ENCODE measurements at regions not wholly inside any gene's neighbourhood (a gene's known extent, or its start where the extent isn't known, plus 50 kb on each side); places are given as distances from the start of the nearest gene placed in this dataset.

DNA sequence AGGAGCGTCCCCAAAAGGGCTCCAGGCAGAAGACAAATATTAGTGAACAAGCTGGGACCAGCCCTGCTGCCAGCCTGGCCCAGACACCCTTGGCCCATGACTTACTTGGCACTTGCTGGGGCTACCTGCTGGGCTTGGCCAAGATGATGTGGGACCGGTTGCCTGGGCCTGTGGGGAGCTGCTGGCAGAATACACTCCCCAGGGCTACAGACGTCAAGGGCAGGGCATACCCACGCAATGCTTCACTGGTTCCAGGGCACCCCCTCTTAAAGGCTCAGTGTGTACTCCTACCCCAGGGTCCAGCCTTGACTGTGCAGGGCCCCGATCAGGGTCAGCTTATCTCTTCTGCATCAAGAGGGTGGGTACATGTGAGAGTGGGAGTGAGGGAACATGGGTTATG, 106.5 kb upstream of the SLC2A1 start:
- ATAC-seq = no peak

DNA sequence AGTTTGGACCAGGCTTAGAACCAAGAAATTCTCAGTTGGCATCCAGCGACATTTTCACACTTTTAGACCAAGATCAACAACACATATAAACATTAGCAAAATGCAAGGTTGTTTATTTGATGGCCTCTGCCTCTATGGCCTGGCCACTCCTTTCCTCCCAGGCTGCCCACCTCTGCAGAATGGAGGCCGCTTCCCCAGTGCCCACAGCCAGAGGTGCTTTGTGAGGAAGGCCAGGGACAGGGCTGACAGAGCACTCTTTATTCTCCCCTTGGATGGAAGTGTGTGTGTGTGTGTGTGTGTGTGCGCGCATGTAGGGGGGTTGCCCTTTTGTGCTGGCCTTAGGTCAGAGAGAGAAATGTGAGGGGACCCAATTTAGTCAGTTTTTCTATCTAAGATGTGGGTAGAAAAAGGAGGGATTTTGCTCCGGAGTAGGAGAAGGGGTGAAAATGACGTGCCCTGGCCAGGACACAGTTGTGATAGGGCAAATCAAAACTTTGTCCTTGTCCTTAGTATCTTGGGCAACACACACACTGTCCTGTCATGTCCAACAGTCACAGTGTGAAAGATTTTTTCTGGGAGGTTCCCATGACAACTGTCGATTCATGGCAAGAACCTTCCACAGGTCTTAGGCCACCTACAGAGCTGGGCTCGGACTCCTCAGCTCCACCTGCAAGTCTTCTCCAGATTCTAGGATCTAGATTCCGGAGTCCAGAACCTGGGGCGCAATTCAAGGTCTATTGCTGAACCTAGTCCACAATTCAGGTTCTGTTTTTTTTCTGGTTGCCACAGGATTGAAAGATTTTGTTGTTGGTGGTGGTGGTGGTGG, 104.9 kb upstream of the SLC2A1 start:
- no peak for ATAC-seq

DNA sequence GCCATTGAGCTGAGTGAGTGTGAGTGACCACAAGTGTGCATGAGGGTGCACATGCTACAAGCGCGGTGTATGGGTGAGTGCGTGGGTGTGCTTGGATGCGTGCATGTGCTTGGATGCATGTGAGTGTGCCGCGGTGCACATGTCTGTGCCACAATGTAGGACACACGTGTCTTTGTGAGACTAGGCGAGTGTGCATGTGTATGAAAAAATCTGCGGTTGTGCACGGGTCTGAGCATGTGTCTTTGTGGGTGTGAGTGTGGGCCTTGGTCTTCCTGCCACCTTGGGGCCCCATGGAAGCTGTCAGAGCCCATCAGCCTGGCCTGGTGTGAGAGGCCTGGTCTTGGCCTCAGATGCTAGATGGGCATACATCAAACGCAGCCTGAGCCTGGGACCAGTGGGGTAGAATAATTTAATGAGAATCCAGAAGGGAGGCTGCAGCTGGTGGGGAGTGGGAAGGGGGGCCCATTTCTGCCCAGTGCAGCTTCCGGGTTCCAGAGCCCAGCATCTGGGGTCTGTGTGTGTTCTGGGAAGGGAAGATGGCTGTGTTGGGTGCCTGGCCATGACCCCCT, 103.9 kb upstream of the SLC2A1 start:
- ATAC-seq = no peak

DNA sequence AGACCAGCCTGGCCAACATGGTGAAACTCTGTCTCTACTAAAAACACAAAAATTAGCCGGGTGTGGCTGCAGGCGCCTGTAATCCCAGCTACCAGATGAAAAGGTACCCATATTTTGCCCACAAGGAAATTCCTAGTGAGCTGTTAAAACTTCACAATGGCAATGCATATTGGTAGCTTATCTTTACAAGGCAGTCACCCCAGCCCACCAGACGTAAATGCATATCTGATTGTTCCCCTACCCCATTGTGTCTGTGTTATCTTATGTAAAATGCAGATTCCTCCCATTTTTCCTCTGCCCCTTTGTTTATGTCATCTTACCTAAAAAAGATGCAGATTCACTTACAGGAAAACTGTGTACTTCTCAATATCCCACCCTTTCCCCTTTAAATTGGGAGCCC, 103.1 kb upstream of the SLC2A1 start:
- ATAC-seq = no peak

DNA sequence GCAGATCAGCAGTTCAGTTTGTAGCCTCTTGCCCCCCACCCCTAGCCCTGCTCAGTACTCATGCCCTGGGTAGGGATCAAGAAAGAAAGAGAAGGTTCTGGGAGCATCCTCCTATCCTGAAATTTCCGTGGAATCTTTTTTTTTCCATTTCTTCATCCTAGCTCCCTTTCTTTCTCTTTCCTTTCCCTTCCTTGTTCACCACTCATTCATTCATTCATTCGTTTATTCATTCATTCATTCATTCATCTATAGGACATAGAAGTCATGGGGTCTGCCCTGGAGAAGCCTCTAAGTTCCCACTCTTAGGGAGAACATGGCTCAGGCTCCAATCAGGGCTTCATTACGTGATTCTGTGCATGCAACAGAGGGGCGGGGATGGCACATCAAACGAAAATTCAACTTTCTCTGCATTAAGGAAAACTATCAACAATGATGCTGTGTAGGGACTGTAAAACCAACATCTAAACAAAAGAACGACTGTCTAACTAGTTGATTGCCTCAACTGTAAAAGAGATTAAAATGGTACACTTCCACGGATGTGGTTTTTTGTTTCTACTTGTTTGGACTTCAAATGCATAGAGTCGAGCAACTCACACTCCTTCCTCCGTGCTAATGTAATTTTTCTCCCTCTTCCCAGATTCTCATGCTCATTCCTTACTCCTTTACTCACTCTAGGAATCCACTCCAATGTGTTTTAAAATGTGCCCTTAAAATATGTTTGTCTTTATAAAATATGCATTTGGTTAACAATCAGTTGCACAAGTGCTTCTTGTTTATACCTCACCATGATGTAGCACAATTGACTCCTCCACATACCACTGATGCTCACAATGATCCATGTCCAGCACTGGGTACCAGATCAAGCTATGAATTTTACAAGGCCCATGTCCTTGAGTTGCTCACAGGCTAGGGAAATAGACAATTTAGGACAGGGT, 101.2 kb upstream of the SLC2A1 start:
- no peak for ATAC-seq

DNA sequence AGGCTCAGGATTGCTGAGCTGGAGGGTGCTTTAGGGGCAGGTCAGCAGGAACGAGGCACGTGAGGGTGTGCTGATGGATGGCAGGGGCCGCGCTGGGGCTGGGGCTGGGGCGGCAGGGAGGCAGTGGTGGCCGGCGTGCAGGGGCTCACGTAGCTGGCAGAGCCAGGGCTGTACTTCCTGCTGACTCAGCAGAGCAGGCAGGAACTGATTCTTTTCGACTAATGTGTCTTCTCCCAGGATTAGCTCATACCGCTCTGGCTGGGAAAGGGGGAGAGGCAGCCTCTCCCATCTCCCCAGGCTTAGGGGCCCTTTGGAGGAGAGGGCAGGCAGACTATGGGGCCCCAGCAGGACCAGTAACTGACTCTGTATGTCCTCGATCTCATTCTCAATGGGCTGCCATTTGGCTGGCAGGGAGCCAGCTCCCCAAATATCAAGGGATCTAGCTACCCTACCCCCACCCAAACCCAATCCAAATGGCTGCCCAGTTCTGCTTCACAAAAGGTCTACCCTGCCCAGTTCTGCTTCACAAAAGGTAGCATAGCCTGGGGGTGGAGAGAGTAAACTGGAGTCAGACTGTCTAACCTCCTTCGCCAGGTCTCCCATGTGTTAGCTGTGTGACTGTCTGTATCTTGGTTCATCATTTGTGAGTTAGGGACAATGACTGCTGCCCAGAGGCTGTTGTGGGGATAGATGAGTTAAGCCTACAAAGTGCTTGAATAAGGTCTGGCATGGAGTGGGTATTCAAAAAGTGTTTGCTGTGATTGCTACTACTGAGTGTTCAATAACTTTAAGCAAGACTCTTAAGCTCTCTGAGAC, 100.1 kb upstream of the SLC2A1 start:
- ATAC-seq = no peak

DNA sequence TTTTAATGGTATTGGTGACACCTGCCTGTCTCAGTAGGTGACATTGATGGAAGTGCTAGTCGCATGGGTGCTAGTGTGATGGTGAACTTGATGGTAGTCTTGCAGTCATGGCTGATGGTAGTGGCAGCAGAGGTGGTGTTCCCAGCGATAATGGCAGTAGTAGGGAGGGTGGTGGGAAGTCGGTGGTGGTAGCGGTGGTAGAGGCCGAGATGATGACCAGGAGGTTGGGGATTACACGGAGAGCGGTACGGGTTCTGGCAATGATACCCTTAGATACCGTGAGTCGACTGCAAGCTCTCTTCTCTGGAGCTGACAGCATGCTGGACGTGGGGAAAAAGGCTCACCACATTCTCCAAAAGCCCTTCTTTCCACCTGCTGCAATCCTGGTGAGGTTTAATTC, 99.4 kb upstream of the SLC2A1 start:
- ATAC-seq = no peak

DNA sequence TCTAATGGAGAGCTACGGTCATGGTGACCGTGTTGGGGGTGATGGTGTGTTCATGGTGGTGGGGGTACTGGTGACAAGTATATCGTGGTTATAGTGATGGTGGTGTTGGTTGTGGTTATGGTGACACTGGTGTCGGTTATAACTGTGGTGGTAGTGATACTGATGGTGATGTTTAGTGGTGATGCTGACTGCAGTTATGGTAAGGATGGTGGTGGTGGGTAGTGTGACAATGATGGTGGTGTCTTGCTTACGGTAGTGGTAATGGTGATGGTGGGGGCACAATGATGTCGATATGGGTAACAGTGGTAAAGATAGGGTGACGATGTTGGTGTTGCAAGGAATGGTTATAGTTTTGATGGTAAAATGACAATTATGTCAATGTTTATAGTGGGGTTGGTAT, 98.9 kb upstream of the SLC2A1 start:
- ATAC-seq = no peak

DNA sequence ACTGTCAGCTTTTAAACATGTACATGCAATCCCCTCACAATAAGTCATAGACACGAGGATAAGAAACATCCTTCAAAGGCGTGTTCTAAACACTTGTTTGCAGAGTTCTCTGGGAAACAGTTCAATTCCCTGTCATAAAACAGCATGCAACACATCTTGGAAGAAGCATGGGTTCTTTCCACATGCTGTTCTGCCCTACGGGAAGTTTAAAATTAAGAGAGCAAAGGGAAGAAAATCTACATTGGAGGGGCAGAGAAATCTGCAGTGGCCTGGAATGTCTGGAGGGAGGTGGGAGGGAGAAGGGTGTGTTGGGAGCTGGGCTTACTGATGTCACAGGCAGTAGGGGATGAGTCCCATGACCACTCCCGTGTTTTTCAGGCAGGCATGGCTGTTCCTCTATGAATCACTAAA, 98.3 kb upstream of the SLC2A1 start:
- ATAC-seq = no peak

DNA sequence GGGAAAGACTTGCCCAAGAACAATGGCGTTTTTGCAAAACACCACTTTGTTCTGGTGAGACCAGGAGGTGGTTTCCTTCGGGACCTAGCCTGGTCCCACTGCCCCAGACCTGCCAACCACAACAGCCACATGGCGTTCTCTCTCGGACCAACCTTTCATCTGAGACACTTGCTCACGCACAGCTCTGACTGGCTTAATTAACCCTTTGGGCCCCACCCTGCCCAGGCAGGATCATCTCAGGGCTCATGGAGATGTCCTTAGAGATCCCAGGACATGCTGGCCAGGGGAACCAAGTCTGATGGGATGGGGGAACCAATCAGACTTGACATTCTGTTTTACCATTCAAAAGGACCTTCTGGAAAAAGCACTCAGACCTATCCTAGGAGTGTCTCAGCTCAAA, 97.8 kb upstream of the SLC2A1 start:
- ATAC-seq = no peak

DNA sequence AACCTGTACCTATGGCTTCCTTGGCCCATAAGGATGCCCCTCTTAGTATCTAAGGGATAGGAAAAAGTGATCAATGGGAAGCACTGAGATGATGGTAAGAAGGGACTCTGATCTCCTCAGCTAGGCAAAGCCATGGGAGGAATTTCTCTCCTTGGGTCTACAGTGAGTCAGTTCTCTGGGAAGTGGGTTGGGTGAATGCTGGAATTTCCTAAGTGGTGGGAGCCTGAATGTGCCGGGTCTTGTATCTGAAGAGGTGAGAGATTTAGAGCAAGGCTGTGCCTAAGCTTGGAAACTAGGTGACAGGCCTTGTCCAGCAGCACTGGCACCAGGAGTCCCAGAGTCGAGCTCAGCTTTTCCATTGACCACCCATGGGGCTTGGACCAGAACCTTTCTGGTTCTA, 96.3 kb upstream of the SLC2A1 start:
- no peak for ATAC-seq

DNA sequence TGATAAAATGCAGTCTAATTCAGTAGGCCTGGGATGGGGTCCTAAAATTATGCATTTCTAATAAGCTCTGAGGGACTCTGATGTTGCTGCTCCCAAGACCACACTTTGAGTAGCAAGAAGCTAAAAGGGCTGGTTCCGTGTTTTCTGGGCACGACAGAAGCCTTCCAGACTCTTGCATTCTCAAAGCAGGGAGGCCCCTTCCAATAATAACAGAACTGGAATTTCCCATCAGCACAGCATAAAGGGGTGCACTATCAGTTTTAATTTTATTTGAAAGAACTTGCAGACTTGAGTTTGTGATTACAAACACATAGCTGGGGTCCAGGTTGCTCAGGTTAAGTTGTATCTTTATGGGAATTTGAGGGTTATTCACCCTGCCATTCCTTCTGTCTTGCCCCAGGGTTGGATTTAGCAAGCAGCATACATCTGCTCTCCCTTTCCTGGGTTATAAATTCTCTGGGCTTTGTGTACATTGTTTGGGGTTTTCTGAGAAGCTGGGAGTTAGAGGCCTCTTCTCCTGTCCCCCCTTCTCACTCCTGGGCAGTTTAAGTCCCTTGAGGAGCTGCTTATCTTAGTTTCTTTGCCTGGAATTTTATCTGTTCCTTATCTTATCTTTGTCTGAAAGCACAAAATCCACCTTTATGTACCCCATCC, 94.2 kb upstream of the SLC2A1 start:
- ATAC-seq = no peak

DNA sequence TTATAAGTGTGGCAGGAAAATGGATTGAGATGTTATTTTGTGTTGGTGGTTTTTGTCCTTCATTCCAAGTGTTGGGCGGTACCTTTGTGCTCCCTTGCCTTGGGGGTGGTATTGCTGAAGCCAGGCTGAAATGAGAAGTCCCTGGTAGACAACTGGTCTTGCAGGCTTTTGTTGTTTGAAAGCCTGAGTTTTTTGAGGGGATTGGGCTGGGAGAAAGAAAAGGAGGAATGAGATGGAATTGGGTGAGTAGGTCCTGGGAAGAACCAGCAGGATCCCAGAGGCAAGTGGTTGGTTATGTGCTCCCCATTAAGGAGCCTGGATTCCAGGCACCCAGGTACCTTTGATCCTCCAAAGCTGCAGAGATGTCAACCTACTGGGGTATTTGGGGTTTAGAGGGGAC, 93.7 kb upstream of the SLC2A1 start:
- ATAC-seq = no peak

DNA sequence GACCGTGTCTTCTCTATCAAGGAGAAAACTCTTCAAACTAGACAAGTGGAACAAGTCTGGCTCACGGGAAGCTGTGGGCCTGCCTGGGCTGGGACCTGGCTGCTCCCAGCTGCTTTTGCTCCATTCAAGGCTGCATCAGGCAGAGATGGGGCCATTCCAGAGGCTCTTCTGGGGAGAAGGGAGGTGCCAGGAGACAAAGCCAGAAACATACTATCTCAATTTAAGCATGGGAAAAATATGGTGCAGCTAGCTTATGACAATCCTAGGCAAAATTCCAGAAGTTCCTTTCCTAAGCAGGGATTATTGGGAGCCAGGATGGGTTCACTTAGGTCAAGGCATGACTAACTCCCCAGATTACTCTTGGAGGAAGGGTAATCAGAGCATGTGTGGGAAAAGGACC, 90.8 kb upstream of the SLC2A1 start:
- ATAC-seq = no peak

DNA sequence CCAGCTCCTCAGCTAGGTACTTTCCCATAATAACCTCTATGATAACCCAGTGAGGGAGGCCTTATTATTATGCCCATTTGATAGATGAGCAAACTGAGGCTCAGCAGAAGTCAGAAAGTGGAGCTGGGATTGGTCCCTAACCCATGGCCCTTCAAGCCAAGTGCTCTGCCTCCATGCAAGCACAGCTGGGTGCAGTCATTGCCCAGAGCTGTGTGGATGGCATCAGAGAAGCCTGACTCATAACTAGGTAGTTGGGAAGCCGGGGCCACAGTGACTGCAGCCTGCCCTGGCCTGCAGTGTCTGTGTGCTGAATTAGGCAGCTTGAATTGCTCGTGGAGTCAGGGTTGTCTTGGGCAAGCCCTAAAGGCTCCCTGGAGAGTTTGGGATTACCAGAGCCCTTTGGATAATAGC, 89.9 kb upstream of the SLC2A1 start:
- no peak for ATAC-seq

DNA sequence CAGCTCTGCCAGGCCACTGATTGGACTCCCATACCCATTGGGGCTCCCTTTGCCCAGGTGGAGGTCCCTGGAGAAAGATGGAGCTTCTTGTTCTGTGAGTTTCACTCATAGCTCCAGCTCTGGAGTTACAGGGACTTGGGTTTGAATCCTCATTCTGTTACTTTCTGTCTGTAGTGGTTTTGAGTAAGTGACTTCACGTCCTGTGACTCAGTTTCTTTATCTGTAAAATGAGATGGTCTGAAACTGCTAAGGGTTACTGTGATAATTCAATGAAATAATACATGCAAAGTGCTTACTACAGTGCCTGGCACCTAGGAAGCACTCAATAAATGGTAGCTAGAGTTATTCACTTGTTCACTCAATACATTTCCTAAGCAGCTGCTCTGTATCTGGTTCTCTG, 88.5 kb upstream of the SLC2A1 start:
- no peak for ATAC-seq

DNA sequence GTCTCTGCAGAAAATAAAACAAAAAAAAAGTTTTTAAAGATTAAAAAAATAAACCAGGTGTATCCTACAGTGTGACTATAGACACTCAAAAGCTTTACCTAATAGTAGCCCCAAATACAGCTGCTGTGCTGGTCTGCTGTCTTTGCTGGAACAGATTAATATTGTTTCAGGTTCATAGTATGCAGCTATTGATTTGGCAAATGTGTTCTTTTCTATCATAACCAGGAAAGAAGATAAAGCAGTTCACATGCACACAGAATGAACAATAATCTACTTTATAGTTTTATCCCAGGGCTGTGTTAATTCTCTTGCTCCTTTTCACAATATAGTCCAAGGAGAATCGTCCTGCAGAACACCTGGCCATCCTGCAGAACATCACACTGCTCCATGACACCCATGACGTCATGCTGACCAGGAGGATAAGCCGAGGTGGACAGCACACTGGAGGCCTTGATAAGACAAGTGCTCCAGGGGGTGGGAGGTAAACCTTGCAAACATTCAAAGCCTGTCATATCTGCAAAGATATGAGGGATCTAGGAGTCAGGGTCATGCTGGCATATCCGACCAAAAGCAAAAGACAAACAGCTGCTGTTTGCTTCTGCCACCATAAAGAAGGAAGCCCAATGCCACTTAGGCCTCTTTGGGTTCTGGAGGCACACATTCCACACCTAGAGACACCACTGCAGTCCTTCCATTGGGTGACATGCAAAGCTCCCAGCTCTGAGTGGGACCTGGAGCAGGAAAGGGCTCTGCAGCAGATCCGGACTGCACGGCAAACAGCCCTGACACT, 86.1 kb upstream of the SLC2A1 start:
- no peak for ATAC-seq

DNA sequence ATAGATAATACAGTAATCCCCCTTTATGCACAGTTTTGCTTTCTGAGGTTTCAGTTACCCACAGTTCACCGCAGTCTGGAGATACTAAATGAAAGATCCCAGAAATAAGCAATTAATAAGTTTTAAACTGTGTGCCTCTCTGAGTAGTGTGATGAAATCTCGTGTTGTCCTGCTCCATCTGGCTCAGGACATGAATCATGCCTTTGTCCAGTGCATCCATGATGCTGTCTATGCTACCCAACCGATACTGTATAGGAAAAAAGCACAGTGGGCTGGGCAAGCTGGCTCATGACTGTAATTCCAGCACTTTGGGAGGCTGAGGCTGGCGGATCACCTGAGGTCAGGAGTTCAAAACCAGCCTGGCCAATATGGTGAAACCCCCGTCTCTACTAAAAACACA, 85.0 kb upstream of the SLC2A1 start:
- ATAC-seq = no peak

DNA sequence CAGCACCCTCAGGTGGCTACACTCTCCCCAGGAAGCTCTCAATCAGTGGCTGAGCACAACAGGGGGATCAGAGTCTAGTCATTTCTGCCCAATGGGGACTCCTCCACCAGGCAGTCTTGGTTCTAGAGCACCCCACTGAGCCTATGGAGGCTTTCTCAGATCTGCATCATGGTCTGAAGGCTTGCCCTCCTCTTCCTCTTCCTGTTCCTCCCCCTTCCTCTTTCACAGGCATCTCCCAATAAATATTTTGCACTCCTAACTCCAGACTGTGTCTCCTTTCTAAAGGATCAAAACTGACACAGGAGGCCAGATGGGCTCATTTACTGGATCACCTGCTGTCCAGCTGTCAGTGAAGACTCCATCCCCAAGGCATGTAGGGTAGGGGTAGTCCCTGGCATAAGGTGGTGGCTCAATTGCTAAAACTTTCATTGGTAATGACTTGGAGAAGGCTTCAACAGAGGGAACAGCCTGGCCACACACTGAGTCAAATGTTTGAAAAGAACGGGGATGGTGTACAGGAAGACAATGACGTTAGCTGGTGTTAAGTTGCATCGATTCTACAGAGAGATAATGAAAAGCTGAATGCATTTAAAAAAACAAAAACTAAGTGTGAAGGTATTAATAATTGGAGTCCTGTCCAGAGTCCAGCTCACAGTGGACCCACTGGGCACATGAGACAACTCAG, 84.2 kb upstream of the SLC2A1 start:
- no peak for ATAC-seq

DNA sequence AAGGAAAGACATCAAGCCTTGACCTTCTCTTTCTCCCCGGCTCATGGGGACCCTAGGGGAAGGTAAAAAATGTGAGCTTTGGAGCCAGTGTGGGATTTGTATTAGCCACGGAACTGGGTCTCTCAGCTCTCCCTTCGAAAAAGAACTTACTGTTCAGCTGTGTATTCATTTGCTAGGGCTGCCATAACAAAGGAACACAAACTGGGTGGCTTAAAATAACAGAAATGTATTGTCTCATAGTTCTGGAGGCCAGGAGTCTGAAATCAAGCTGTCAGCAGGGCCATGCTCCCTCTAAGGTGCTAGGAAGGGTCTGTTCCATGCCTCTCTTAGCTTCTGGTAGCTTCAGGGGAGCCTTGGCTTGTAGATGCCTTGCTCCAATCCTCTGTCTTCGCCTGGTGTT, 83.5 kb upstream of the SLC2A1 start:
- ATAC-seq = no peak

DNA sequence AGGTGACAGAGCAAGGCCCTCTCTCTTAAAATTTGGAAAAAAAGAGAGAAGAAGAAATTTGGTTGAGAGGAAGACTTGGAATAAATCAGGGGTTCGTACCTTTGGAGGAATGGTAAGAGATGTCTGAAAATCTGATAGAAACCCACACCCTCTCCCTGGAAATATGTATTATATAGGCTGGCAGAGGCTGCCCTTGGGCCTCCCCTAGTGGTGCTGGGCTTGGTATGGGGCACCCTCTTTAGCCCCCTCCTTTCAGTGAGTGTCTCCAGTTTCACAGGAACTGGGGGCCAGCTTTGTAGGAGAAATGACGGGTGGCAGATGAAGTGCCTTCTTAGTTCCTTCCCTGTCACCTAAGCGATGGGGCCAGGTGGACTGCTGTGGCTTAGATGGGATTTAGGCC, 82.9 kb upstream of the SLC2A1 start:
- no peak for ATAC-seq
